ENCODE measurements at regions not wholly inside any gene's neighbourhood (a gene's known extent, or its start where the extent isn't known, plus 50 kb on each side); places are given as distances from the start of the nearest gene placed in this dataset.

- no peaks in the 10 kb centered on the region for H3K27me3 ChIP-seq (replicated peaks in 1 of 4; ENCODE audit: control insufficient read depth in 3 of 4, extremely low read depth in 1 of 4, insufficient read depth in 3 of 4, low read length in 3 of 4)
- no peak overlapping the region for H2BK5ac ChIP-seq (ENCODE audit: low read depth, low read length)
- H4K5ac ChIP-seq (ENCODE audit: insufficient read length, low read depth, low read length) = no peak overlapping the region
- no peak overlapping the region for H3K4me2 ChIP-seq (ENCODE audit: insufficient read depth in 1 of 2, low read depth in 2 of 2, low read length in 2 of 2)
- no peak overlapping the region for H2AK5ac ChIP-seq (ENCODE audit: low read depth, low read length)
- no peak for TF ChIP-seq ATF2 (IDR thresholded peaks at IDR 0.05; ENCODE audit: low read length)
- no peak overlapping the region for H3K56ac ChIP-seq (replicated peaks; ENCODE audit: insufficient read length, low read depth, low read length)
- no peak overlapping the region for H3K23ac ChIP-seq (ENCODE audit: insufficient read length)
- H3K14ac ChIP-seq (ENCODE audit: insufficient read length) = no peak overlapping the region
- no peak overlapping the region for H2BK15ac ChIP-seq (ENCODE audit: low read length)
- H3K4ac ChIP-seq (replicated peaks; ENCODE audit: insufficient read length, low read depth, low read length) = no peak overlapping the region
- H3K9ac ChIP-seq (replicated peaks in 1 of 4; ENCODE audit: extremely low read depth in 1 of 4, low read depth in 3 of 4, low read length in 3 of 4) = no peak overlapping the region
- 100% methylated on average over 2 of the region's 2 CpGs; no CpG with 5 or more reads in 1 of the 2 experiments for WGBS, 2 experiments (ENCODE audit: extremely low coverage in 1 of 2, insufficient coverage in 1 of 2, insufficient read length in 1 of 2, insufficient replicate concordance in 2 of 2, low coverage in 1 of 2, low lambda C conversion rate in 2 of 2, missing lambda C conversion rate in 1 of 2)
- H3K79me2 ChIP-seq (ENCODE audit: control insufficient read depth in 1 of 2, insufficient read depth in 2 of 2, low read length in 2 of 2) = no peaks in the 10 kb centered on the region
- DNase-seq (ENCODE audit: low read depth in 1 of 2, low spot score in 2 of 2) (no peak), FAIRE-seq (no peak)
- no peaks in the 10 kb centered on the region for H3K4me1 ChIP-seq (replicated peaks in 1 of 4; ENCODE audit: control insufficient read depth in 3 of 4, insufficient read depth in 4 of 4, low read length in 3 of 4)
- no peak overlapping the region for H2AFZ ChIP-seq (ENCODE audit: low read length)
- no peak overlapping the region for H4K91ac ChIP-seq (replicated peaks; ENCODE audit: insufficient read length, low read length)
- H4K8ac ChIP-seq (ENCODE audit: extremely low read depth, insufficient read depth, low read length) = no peak overlapping the region
- H2BK120ac ChIP-seq (replicated peaks; ENCODE audit: low read depth, low read length) = no peak overlapping the region
- no peak overlapping the region for H3K4me3 ChIP-seq (ENCODE audit: extremely low read depth in 1 of 4, insufficient read depth in 2 of 4, low read depth in 3 of 4, low read length in 4 of 4)
- no peak overlapping the region for H2BK20ac ChIP-seq (ENCODE audit: low read length)
- H3K9me3 ChIP-seq (ENCODE audit: insufficient read depth in 2 of 2, low read depth in 1 of 2, low read length in 1 of 2) = no peaks in the 10 kb centered on the region
- H2BK12ac ChIP-seq (ENCODE audit: low read depth, low read length) = no peak overlapping the region
- no peaks in the 10 kb centered on the region for H3K79me1 ChIP-seq (ENCODE audit: low read depth, low read length)
- H3K23me2 ChIP-seq (ENCODE audit: low read depth, low read length) = no peaks in the 10 kb centered on the region
- no peak overlapping the region for H3K27ac ChIP-seq (ENCODE audit: low read depth, low read length)
- no peak overlapping the region for H3K18ac ChIP-seq (ENCODE audit: extremely low read depth, low read length)
- ChIA-PET CTCF (ENCODE audit: partially characterized antibody) (no interaction called here), POLR2A (ENCODE audit: partially characterized antibody) (no interaction called here)
- H4K20me1 ChIP-seq (replicated peaks in 1 of 2; ENCODE audit: control insufficient read depth in 1 of 2, insufficient read depth in 2 of 2, low read length in 2 of 2) = no peaks in the 10 kb centered on the region
- no peaks in the 10 kb centered on the region for H3K36me3 ChIP-seq (ENCODE audit: control insufficient read depth in 2 of 4, insufficient read depth in 4 of 4, low read length in 3 of 4)
Measured at GRCh38 chr2:194661431-194661830, 995.6 kb upstream of the SLC39A10 start.
